HepG2 (cell line): ENCODE measurements at regions not wholly inside any gene's neighbourhood (a gene's known extent, or its start where the extent isn't known, plus 50 kb on each side); places are given as distances from the start of the nearest gene placed in this dataset.

Source experiments
- ATAC-seq: fragments of 200-7000 bp; cut with Tn5 transposase; 3 replicates; pipeline ENCODE4 v1.9.1; 2020; ENCODE audit warnings: mild to moderate bottlenecking, moderate library complexity
- BruUV-seq: library from RNA; stranded (reverse); fragments of 400-500 nt; replicated peaks from 2 replicates; lab custom pipeline; 2021; lab: Mats Ljungman, UMichigan
- CTCF ChIA-PET: fragments of 300-600 bp; formaldehyde crosslinking; extraction: SDS; loops from one replicate; lab custom pipeline; 2021; ENCODE audit warnings: low total read pairs, inconsistent platforms, low intra/inter-chr PET ratio; lab: Yijun Ruan, JAX
- POLR2A ChIA-PET: fragments of 350-600 bp; sonication (Branson Sonifier 250); formaldehyde crosslinking; loops from one replicate; lab custom pipeline; 2020; ENCODE audit warnings: antibody characterized with exemption, inconsistent platforms; lab: Yijun Ruan, JAX
- DNase-seq: peaks from one replicate; pipeline ENCODE4 v3.0.0-alpha.2; 2015; ENCODE audit warnings: low spot score
- FAIRE-seq: peaks from 3 replicates; lab custom pipeline; 2011; peaks lifted over from hg19 to GRCh38; lab: Jason Lieb, UNC
- H2AFZ ChIP-seq: one replicate; pipeline ENCODE4 v1.6.1; 2011; ENCODE audit warnings: low read length, inconsistent platforms
- H3K27ac ChIP-seq: fragments of 300-600 bp; 3 replicates; pipeline ENCODE4 v1.8.0; 2011; ENCODE audit warnings: mixed run types, mild to moderate bottlenecking, mixed read lengths, low read length, inconsistent platforms; ENCODE audit not compliant: insufficient read depth; ENCODE audit errors: extremely low read length
- H3K27me3 ChIP-seq, 2 experiments: fragments of 200-600 bp in 1 of 2; 2 replicates in 1 of 2; 3 replicates in 1 of 2; pipeline versions ENCODE4 v1.6.0 to v1.8.0; 2011; ENCODE audit warnings: low read length in 2 of 2, mild to moderate bottlenecking in 2 of 2, moderate library complexity in 2 of 2, inconsistent platforms in 1 of 2; ENCODE audit not compliant: insufficient read depth in 2 of 2, control insufficient read depth in 1 of 2
- H3K36me3 ChIP-seq, 2 experiments: fragments of 200-600 bp in 1 of 2; replicated peaks in 1 of 2; 2 replicates in 1 of 2; 3 replicates in 1 of 2; pipeline versions ENCODE4 v1.5.1 to v1.8.0; 2011; ENCODE audit warnings: low read length in 2 of 2, inconsistent platforms in 1 of 2; ENCODE audit not compliant: insufficient read depth in 2 of 2, control insufficient read depth in 1 of 2
- H3K4me1 ChIP-seq: 2 replicates; pipeline ENCODE4 v1.5.1; 2012; ENCODE audit warnings: low read length, inconsistent platforms; ENCODE audit not compliant: insufficient read depth
- H3K4me2 ChIP-seq: 2 replicates; pipeline ENCODE4 v1.6.0; 2011; ENCODE audit warnings: low read depth, low read length, inconsistent platforms
- H3K4me3 ChIP-seq, 3 experiments: fragments of 200-600 bp in 1 of 3; sonication (generic), shearing (Covaris generic) in 1 of 3; replicated peaks in 1 of 3; 2 replicates each; pipeline ENCODE4 v1.5.1; 2011 to 2016; ENCODE audit warnings: low read length in 3 of 3, inconsistent platforms in 2 of 3, low read depth in 2 of 3, mild to moderate bottlenecking in 2 of 3, control low read depth in 1 of 3, mixed read lengths in 1 of 3; ENCODE audit not compliant: insufficient read depth in 1 of 3
- H3K79me2 ChIP-seq: one replicate; pipeline ENCODE4 v1.6.1; 2011; ENCODE audit warnings: low read length, inconsistent platforms; ENCODE audit not compliant: insufficient read depth
- H3K9ac ChIP-seq: 2 replicates; pipeline ENCODE4 v1.6.0; 2011; ENCODE audit warnings: mild to moderate bottlenecking, low read depth, low read length, inconsistent platforms; ENCODE audit not compliant: insufficient read depth
- H3K9me3 ChIP-seq: 2 replicates; pipeline ENCODE4 v1.5.1; 2012; ENCODE audit warnings: mild to moderate bottlenecking, low read length
- H4K20me1 ChIP-seq: 2 replicates; pipeline ENCODE4 v1.6.0; 2011; ENCODE audit warnings: inconsistent platforms, mild to moderate bottlenecking, low read length, moderate library complexity; ENCODE audit not compliant: insufficient read depth
- ATRX ChIP-seq: sonication (generic); formaldehyde crosslinking; IDR thresholded peaks from 2 replicates; pipeline ENCODE4 v1.4.0; 2020; ENCODE audit warnings: missing genetic modification reagents, borderline replicate concordance
- FLYWCH1 ChIP-seq: sonication (generic); formaldehyde crosslinking; IDR thresholded peaks from 2 replicates; pipeline ENCODE4 v1.8.1; 2023; ENCODE audit warnings: mild to moderate bottlenecking, missing genetic modification reagents
- NBN ChIP-seq: fragments of 450-650 bp; conservative IDR thresholded peaks from 2 replicates; pipeline ENCODE4 v1.6.1; 2017
- SKI ChIP-seq: fragments of 450-650 bp; IDR thresholded peaks from one replicate; pipeline ENCODE4 v1.6.1; 2018; ENCODE audit warnings: mild to moderate bottlenecking; ENCODE audit not compliant: partially characterized antibody
- SOX13 ChIP-seq, 3 experiments: fragments of 450-650 bp in 1 of 3; sonication (generic) in 1 of 3; formaldehyde crosslinking in 1 of 3; IDR thresholded peaks in 2 of 3; conservative IDR thresholded peaks in 1 of 3; 2 replicates each; pipeline versions ENCODE4 v1.5.0 to v1.6.1; 2016 to 2020; ENCODE audit warnings: antibody characterized with exemption in 1 of 3, mild to moderate bottlenecking in 1 of 3, missing compliant biosample characterization in 1 of 3, missing genetic modification reagents in 1 of 3, moderate library complexity in 1 of 3
- SSRP1 ChIP-seq: IDR thresholded peaks from 2 replicates; pipeline ENCODE4 v1.6.1; 2016; ENCODE audit warnings: control low read depth
- ZBTB2 ChIP-seq: sonication (generic); formaldehyde crosslinking; IDR thresholded peaks from 2 replicates; pipeline ENCODE4 v1.8.0; 2022; ENCODE audit warnings: low read depth, missing genetic modification reagents
- ZFP90 ChIP-seq: sonication (generic); formaldehyde crosslinking; IDR thresholded peaks from 2 replicates; pipeline ENCODE4 v1.8.0; 2022; ENCODE audit warnings: missing genetic modification reagents, mild to moderate bottlenecking, inconsistent platforms, borderline replicate concordance
- ZNF333 ChIP-seq: sonication (generic); formaldehyde crosslinking; IDR thresholded peaks from 2 replicates; pipeline ENCODE4 v1.4.0; 2020; ENCODE audit warnings: mild to moderate bottlenecking, missing genetic modification reagents, borderline replicate concordance
- ZNF550 ChIP-seq: sonication (generic); formaldehyde crosslinking; IDR thresholded peaks from 2 replicates; pipeline ENCODE4 v1.4.0; 2020; ENCODE audit warnings: mild to moderate bottlenecking, missing genetic modification reagents, borderline replicate concordance
- WGBS: methylation state at CpG from one replicate; pipeline ENCODE4 v1.1.6; 2017; ENCODE audit warnings: low lambda C conversion rate; 5-methylcytosine and 5-hydroxymethylcytosine counted together
- in situ Hi-C: cut with HindIII; loops from 2 replicates; pipeline ENCODE4 v1.10.0; 2017; ENCODE audit warnings: low pct_unique_long_range_greater_than_20kb; ENCODE audit not compliant: extremely low pct_ligation_motif_present
- intact Hi-C: fragments of 100-400 bp; cut with micrococcal nuclease; formaldehyde crosslinking; loops from one replicate; pipeline ENCODE4 v1.10.0; 2022; ENCODE audit not compliant: unreplicated experiment
- TF ChIP-seq, protein P1 (sequence below): sonication (generic); formaldehyde crosslinking; IDR thresholded peaks from 2 replicates; pipeline ENCODE4 v1.4.0; 2020; ENCODE audit warnings: missing genetic modification reagents
- TF ChIP-seq, protein P2 (sequence below): sonication (generic); formaldehyde crosslinking; IDR thresholded peaks from 2 replicates; pipeline ENCODE4 v1.4.0; 2020; ENCODE audit warnings: missing genetic modification reagents, borderline replicate concordance

- DNase-seq (no peak), FAIRE-seq (no peak)
These were observed 240.2 kb upstream of the SEMA6A start for GRCh38 chr5:116814626-116815385.

More at GRCh38 chr5:116814626-116815385, 240.2 kb upstream of the SEMA6A start:
- Histone ChIP-seq H3K27me3 (no peaks in the 10 kb centered on the region), H3K9me3 (no peaks in the 10 kb centered on the region), H4K20me1 (no peaks in the 10 kb centered on the region), H3K4me2 (no peak overlapping the region), H3K79me2 (no peaks in the 10 kb centered on the region), H3K4me1 (peaks cover 11% of the 10 kb centered on the region), H3K9ac (no peak overlapping the region), H3K4me3 (no peak overlapping the region), H3K36me3 (no peaks in the 10 kb centered on the region), H3K27ac (no peak overlapping the region), H2AFZ (no peak overlapping the region)
- 66% methylated on average over 10 of the region's 10 CpGs for WGBS
- no peak for ATAC-seq
- BruUV-seq, result no TSS peak
- TF ChIP-seq, protein P1, sequence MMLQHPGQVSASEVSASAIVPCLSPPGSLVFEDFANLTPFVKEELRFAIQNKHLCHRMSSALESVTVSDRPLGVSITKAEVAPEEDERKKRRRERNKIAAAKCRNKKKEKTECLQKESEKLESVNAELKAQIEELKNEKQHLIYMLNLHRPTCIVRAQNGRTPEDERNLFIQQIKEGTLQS (CRISPR knock-in tag), result no peak
- TF ChIP-seq SOX13 (IDR thresholded peaks at IDR 0.05) (no peak), SOX13 (CRISPR knock-in tag; conservative IDR thresholded peaks at IDR 0.05 in 1 of 2, IDR thresholded peaks at IDR 0.05 in 1 of 2) (no peak), ATRX (CRISPR knock-in tag) (no peak), FLYWCH1 (CRISPR knock-in tag) (no peak), SKI (no peak), NBN (no peak), ZBTB2 (CRISPR knock-in tag) (no peak), ZNF550 (CRISPR knock-in tag) (no peak), SSRP1 (CRISPR knock-in tag) (no peak), ZNF333 (CRISPR knock-in tag) (no peak), ZFP90 (CRISPR knock-in tag) (no peak)
- TF ChIP-seq, protein P2, sequence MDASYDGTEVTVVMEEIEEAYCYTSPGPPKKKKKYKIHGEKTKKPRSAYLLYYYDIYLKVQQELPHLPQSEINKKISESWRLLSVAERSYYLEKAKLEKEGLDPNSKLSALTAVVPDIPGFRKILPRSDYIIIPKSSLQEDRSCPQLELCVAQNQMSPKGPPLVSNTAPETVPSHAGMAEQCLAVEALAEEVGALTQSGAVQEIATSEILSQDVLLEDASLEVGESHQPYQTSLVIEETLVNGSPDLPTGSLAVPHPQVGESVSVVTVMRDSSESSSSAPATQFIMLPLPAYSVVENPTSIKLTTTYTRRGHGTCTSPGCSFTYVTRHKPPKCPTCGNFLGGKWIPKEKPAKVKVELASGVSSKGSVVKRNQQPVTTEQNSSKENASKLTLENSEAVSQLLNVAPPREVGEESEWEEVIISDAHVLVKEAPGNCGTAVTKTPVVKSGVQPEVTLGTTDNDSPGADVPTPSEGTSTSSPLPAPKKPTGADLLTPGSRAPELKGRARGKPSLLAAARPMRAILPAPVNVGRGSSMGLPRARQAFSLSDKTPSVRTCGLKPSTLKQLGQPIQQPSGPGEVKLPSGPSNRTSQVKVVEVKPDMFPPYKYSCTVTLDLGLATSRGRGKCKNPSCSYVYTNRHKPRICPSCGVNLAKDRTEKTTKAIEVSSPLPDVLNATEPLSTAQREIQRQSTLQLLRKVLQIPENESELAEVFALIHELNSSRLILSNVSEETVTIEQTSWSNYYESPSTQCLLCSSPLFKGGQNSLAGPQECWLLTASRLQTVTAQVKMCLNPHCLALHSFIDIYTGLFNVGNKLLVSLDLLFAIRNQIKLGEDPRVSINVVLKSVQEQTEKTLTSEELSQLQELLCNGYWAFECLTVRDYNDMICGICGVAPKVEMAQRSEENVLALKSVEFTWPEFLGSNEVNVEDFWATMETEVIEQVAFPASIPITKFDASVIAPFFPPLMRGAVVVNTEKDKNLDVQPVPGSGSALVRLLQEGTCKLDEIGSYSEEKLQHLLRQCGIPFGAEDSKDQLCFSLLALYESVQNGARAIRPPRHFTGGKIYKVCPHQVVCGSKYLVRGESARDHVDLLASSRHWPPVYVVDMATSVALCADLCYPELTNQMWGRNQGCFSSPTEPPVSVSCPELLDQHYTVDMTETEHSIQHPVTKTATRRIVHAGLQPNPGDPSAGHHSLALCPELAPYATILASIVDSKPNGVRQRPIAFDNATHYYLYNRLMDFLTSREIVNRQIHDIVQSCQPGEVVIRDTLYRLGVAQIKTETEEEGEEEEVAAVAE (CRISPR knock-in tag), result no peak
- in situ Hi-C loops, result no loop called here
- intact Hi-C loops, result no loop called here
- ChIA-PET POLR2A (no interaction called here), CTCF (no interaction called here)
